AG09309 (cell line): ENCODE measurements at regions not wholly inside any gene's neighbourhood (a gene's known extent, or its start where the extent isn't known, plus 50 kb on each side); places are given as distances from the start of the nearest gene placed in this dataset.

Experiments used
- DNase-seq: peaks from one replicate; pipeline ENCODE4 v3.0.0-alpha.2; 2010; ENCODE audit warnings: low read depth
- H3K4me3 ChIP-seq: 2 replicates; pipeline ENCODE4 v1.5.1; 2011; ENCODE audit warnings: mild to moderate bottlenecking, low read depth, low read length, moderate library complexity; ENCODE audit not compliant: control insufficient read depth
- TF ChIP-seq, protein P1 (sequence below): IDR thresholded peaks from 2 replicates; pipeline ENCODE4 v1.5.1; 2011; ENCODE audit warnings: mild to moderate bottlenecking, low read depth, low read length, inconsistent platforms; ENCODE audit not compliant: insufficient read depth, control insufficient read depth; ENCODE audit errors: missing control alignments

DNA sequence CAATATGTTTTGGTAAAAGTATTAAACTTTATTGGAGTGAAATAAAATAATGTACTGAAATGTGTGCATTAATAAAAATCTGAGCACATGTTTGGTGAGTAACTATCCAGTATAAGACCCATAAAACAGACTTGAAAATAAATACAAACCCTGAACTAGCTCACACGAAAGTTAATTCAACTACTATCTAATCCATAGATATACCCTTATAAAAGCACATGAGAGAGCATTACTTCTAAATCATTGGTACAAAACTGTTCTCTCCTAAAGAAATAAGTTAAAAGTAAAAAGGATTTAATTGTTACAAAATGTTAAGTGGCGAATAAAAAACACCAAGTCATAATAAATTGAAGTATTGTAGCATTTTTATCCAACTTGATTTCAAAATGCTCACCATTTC is 295.6 kb downstream of the PTPRC start:
- no peak for DNase-seq
- TF ChIP-seq, protein P1, sequence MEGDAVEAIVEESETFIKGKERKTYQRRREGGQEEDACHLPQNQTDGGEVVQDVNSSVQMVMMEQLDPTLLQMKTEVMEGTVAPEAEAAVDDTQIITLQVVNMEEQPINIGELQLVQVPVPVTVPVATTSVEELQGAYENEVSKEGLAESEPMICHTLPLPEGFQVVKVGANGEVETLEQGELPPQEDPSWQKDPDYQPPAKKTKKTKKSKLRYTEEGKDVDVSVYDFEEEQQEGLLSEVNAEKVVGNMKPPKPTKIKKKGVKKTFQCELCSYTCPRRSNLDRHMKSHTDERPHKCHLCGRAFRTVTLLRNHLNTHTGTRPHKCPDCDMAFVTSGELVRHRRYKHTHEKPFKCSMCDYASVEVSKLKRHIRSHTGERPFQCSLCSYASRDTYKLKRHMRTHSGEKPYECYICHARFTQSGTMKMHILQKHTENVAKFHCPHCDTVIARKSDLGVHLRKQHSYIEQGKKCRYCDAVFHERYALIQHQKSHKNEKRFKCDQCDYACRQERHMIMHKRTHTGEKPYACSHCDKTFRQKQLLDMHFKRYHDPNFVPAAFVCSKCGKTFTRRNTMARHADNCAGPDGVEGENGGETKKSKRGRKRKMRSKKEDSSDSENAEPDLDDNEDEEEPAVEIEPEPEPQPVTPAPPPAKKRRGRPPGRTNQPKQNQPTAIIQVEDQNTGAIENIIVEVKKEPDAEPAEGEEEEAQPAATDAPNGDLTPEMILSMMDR = no peak

DNA sequence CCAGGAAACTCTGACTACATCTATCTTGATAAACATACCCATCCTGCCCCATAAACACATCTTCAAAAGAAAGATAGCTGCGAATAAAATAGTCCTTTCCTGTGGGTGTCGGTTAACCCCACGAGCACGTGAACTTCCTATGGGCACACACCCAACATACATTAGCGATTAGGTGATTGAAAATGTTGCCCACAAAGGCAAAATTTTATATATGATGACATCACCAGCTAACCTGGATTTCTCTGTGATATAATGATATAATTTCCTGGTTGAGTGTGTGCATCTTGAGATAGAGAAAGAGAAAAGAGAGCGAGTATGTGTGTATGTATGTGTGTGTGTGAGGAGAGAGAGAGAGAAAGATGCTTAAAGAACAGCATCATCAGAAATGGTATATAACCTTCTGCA is 296.1 kb downstream of the PTPRC start:
- TF ChIP-seq, protein P1 = no peak

More for the DNA sequence above, 295.6 kb downstream of the PTPRC start:
- peak overlapping the region; percentile 64 for H3K4me3 ChIP-seq

DNA sequence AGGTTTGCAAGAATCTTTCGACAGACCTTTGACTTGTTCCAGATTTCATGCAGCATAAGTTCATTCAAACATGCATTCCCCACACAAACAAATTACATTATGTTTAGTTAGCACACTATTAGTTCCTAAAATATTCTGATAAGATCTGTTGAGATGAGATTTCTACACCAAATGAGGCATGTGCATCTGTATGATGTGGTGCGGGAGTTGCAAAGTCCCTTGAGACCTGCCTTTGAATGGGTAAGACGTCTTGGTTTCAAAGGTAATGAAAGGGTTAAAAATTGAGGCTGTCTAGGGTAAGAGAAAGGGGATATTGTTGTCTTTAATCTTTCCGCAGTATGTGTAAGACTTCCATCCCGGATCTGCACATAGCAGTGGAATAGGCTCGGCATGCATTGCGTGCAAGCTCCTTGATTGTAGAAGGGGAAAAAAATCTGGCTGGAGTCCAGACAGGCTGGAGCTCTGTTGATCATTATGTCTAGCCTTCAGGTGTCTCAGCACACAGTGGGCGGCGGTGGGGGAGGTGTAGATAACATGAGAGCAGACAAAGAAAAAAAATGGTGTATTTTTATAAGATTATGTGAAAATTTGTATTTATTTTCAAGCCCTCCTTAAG is 296.6 kb downstream of the PTPRC start:
- peak; percentile 83 for DNase-seq
- TF ChIP-seq, protein P1 = no peak
- H3K4me3 ChIP-seq = peak overlapping the region; percentile 64

More for the DNA sequence above, 296.1 kb downstream of the PTPRC start:
- H3K4me3 ChIP-seq = peak overlapping the region; percentile 64
- no peak for DNase-seq

GRCh38 chr1:198936371-198937083 is 297.7 kb downstream of the PTPRC start:
- no peak for DNase-seq
- TF ChIP-seq, protein P1 = no peak
- peak overlapping the region; percentile 64 for H3K4me3 ChIP-seq

GRCh38 chr1:198937231-198938031 is 298.6 kb downstream of the PTPRC start:
- peak overlapping the region; percentile 64 for H3K4me3 ChIP-seq
- TF ChIP-seq, protein P1 = no peak
- peak; percentile 82 for DNase-seq

- TF ChIP-seq, protein P1 = no peak
- DNase-seq = no peak
- H3K4me3 ChIP-seq = no peak overlapping the region
These were observed 300.4 kb downstream of the PTPRC start for GRCh38 chr1:198939286-198939685.
